GM12878 (cell line): ENCODE measurements at regions not wholly inside any gene's neighbourhood (a gene's known extent, or its start where the extent isn't known, plus 50 kb on each side); places are given as distances from the start of the nearest gene placed in this dataset.
"Not testable (repeated sequence)": the region's sequence is repeated elsewhere in the genome, so short reads cannot be mapped to it uniquely, and the experiment has no call there.

Experiments used
- ATAC-seq: fragments of 200-7000 bp; cut with Tn5 transposase; 3 replicates; pipeline ENCODE4 v1.9.1; 2020; ENCODE audit warnings: mild to moderate bottlenecking, moderate library complexity
- BruUV-seq: library from RNA; stranded (reverse); fragments of 400-500 nt; replicated peaks from 2 replicates; lab custom pipeline; 2021; lab: Mats Ljungman, UMichigan
- CTCF ChIA-PET: fragments of 300-600 bp; sonication (Branson Sonifier 250); formaldehyde crosslinking; extraction: SDS; loops from one replicate; lab custom pipeline; 2021; ENCODE audit warnings: inconsistent platforms; lab: Yijun Ruan, JAX
- POLR2A ChIA-PET: fragments of 350-600 bp; formaldehyde crosslinking; extraction: SDS; loops from one replicate; lab custom pipeline; 2021; ENCODE audit warnings: inconsistent platforms; lab: Charles Lee
- RAD21 ChIA-PET: fragments of 300-600 bp; sonication (Branson Sonifier 250); formaldehyde crosslinking; loops from one replicate; lab custom pipeline; 2023; ENCODE audit warnings: antibody characterized with exemption; ENCODE audit not compliant: unreplicated experiment; lab: Charles Lee
- SMC1A ChIA-PET: fragments of 300-600 bp; sonication (Branson Sonifier 250); formaldehyde crosslinking; loops from one replicate; lab custom pipeline; 2023; ENCODE audit not compliant: unreplicated experiment, uncharacterized antibody; lab: Charles Lee
- DNase-seq: peaks from one replicate; pipeline ENCODE4 v3.0.0-alpha.2; 2011; ENCODE audit warnings: low read depth, low spot score
- FAIRE-seq: peaks from 3 replicates; lab custom pipeline; 2011; peaks lifted over from hg19 to GRCh38; lab: Jason Lieb, UNC
- H2AFZ ChIP-seq: 2 replicates; pipeline ENCODE4 v1.6.0; 2011; ENCODE audit warnings: low read depth, low read length, control low read depth; ENCODE audit not compliant: control insufficient read depth
- H3K27ac ChIP-seq: 2 replicates; pipeline ENCODE4 v1.5.1; 2011; ENCODE audit warnings: control low read depth; ENCODE audit not compliant: control insufficient read depth, insufficient read depth
- H3K27me3 ChIP-seq, 2 experiments: replicated peaks in 1 of 2; 2 replicates each; pipeline versions ENCODE4 v1.6.0 to v1.6.1; 2011; ENCODE audit warnings: low read length in 1 of 2; ENCODE audit not compliant: control insufficient read depth in 2 of 2, insufficient read depth in 2 of 2
- H3K36me3 ChIP-seq, 2 experiments: 2 replicates each; pipeline ENCODE4 v1.5.1; 2011; ENCODE audit warnings: low read length in 1 of 2; ENCODE audit not compliant: control insufficient read depth in 2 of 2, insufficient read depth in 2 of 2
- H3K4me1 ChIP-seq: 2 replicates; pipeline ENCODE4 v1.6.1; 2011; ENCODE audit warnings: mild to moderate bottlenecking, low read length, moderate library complexity, mixed read lengths; ENCODE audit not compliant: control insufficient read depth, insufficient read depth
- H3K4me2 ChIP-seq: 2 replicates; pipeline ENCODE4 v1.6.0; 2011; ENCODE audit warnings: control low read depth; ENCODE audit not compliant: control insufficient read depth, insufficient read depth
- H3K4me3 ChIP-seq: fragments of 200-600 bp; sonication (generic); 2 replicates; pipeline ENCODE4 v1.5.1; 2016
- H3K79me2 ChIP-seq: 2 replicates; pipeline ENCODE4 v1.6.0; 2011; ENCODE audit warnings: low read length; ENCODE audit not compliant: control insufficient read depth, insufficient read depth
- H3K9ac ChIP-seq: 2 replicates; pipeline ENCODE4 v1.8.0; 2011; ENCODE audit warnings: low read length, control low read depth, mixed read lengths; ENCODE audit not compliant: control insufficient read depth, insufficient read depth
- H3K9me3 ChIP-seq: replicated peaks from 3 replicates; pipeline ENCODE4 v1.5.1; 2011; ENCODE audit warnings: mild to moderate bottlenecking, low read length; ENCODE audit not compliant: control insufficient read depth, insufficient read depth
- H4K20me1 ChIP-seq: 2 replicates; pipeline ENCODE4 v1.6.0; 2011; ENCODE audit not compliant: control insufficient read depth, insufficient read depth
- CHD1 ChIP-seq: IDR thresholded peaks from 2 replicates; pipeline ENCODE4 v1.6.1; 2012; ENCODE audit warnings: low read depth, low read length, improper control_type of control experiment
- IRF4 ChIP-seq: IDR thresholded peaks from 2 replicates; pipeline ENCODE4 v1.6.1; 2011; ENCODE audit warnings: low read depth, low read length
- MEF2B ChIP-seq: fragments of 450-650 bp; IDR thresholded peaks from 2 replicates; pipeline ENCODE4 v1.6.1; 2018; ENCODE audit warnings: mild to moderate bottlenecking, moderate library complexity; ENCODE audit not compliant: partially characterized antibody, poor library complexity, severe bottlenecking
- NBN ChIP-seq: fragments of 450-650 bp; IDR thresholded peaks from 2 replicates; pipeline ENCODE4 v1.6.1; 2016
- PML ChIP-seq: IDR thresholded peaks from 2 replicates; pipeline ENCODE4 v1.6.1; 2012; ENCODE audit warnings: low read length, inconsistent platforms
- RB1 ChIP-seq: fragments of 450-650 bp; formaldehyde crosslinking; IDR thresholded peaks from 2 replicates; pipeline ENCODE4 v1.6.1; 2017; ENCODE audit warnings: mild to moderate bottlenecking, borderline replicate concordance
- SMAD1 ChIP-seq: fragments of 450-650 bp; IDR thresholded peaks from 2 replicates; pipeline ENCODE4 v1.6.1; 2018; ENCODE audit warnings: mild to moderate bottlenecking, low read depth; ENCODE audit not compliant: partially characterized antibody
- SMC3 ChIP-seq: IDR thresholded peaks from 2 replicates; pipeline ENCODE4 v1.6.1; 2011; ENCODE audit warnings: low read length, improper control_type of control experiment, borderline replicate concordance
- SUPT20H ChIP-seq: IDR thresholded peaks from 2 replicates; pipeline ENCODE4 v1.6.1; 2011; ENCODE audit warnings: low read depth, mild to moderate bottlenecking, low read length, moderate library complexity, borderline replicate concordance; ENCODE audit not compliant: control insufficient read depth
- WGBS: methylation state at CpG from one replicate; pipeline ENCODE4 v1.1.6; 2016; ENCODE audit warnings: low lambda C conversion rate; ENCODE audit not compliant: insufficient replicate concordance, insufficient coverage; ENCODE audit errors: missing lambda C conversion rate; 5-methylcytosine and 5-hydroxymethylcytosine counted together
- in situ Hi-C: fragments of 300-500 bp; cut with MboI; formaldehyde crosslinking; loops from 9 replicates; pipeline ENCODE4 v1.14.3; 2018; ENCODE audit warnings: mixed read lengths
- intact Hi-C: fragments of 100-400 bp; cut with micrococcal nuclease; formaldehyde crosslinking; loops from one replicate; pipeline ENCODE4 v1.14.2; 2022; ENCODE audit not compliant: unreplicated experiment
- TF ChIP-seq, protein P1 (sequence below): IDR thresholded peaks from 2 replicates; pipeline ENCODE4 v1.6.1; 2011; ENCODE audit warnings: borderline replicate concordance, low read depth, mild to moderate bottlenecking, moderate library complexity, mixed read lengths, low read length; ENCODE audit not compliant: insufficient read depth; ENCODE audit errors: extremely low read length
- TF ChIP-seq, protein P2 (sequence below): fragments of 450-650 bp; IDR thresholded peaks from 2 replicates; pipeline ENCODE4 v1.6.1; 2016; ENCODE audit warnings: mild to moderate bottlenecking

DNA sequence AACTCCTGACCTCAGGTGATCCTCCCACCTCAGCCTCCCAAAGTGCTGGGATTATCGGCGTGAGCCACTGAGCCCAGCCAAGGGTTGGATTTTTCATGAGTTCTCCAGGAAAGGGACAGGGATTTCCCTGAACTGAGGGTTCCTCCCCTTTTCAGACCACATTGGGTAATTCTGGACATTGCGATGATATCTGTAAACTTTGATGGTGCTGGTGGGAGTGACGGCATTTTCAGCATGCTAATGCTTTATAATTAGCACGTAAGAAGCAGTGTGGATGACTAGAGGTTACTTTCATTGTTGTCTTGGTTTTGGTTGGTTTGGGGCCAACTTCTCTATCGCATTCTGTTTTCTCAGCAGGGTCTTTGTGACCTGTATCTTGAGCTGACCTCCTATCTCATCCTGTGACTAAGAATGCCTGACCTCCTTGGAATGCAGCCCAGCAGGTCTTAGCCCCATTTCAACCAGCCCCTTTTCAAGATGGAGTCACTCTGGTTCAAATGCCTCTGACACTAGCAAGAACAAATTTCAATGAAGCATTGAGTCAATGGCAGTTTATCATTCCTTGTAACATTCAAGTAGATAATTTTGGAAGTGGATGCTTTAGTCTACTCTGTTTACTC is 156.5 kb downstream of the TTLL2 start (continued):
- TF ChIP-seq IRF4 (no peak), SMAD1 (no peak)

DNA sequence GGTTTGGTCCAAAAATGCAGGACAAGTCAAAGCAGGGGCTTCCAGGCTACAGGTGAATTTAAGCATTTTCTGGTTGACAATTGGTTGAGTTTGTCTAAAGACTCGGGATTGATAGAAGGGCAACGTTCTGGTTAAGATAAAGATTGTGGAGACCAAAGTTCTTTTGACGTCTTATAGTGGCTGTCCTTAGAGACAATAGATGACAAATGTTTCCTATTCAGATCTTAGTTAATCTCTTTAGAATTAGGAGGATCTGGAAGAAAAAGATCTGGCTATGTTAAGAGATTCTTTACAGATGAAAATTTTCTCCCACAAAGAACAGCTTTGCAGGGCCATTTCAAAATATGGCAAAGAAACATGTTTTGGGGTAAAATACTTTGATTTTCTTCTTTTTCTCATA is 157.9 kb downstream of the TTLL2 start:
- H3K4me2 ChIP-seq, FAIRE-seq, H3K9ac ChIP-seq, H3K9me3 ChIP-seq, H3K4me1 ChIP-seq, H3K79me2 ChIP-seq, in situ Hi-C loops, H3K36me3 ChIP-seq, POLR2A ChIA-PET, H3K4me3 ChIP-seq, H2AFZ ChIP-seq, H3K27me3 ChIP-seq, RAD21 ChIA-PET, H3K27ac ChIP-seq, ATAC-seq, DNase-seq, H4K20me1 ChIP-seq, BruUV-seq, SMC1A ChIA-PET, CTCF ChIA-PET: not testable (repeated sequence)
- intact Hi-C loops: loop anchor here (10.0 kb wide), 1 partner anchor 412 kb away; no protein-coding TSS in a partner anchor
- 11% methylated on average over 3 of the region's 3 CpGs for WGBS

DNA sequence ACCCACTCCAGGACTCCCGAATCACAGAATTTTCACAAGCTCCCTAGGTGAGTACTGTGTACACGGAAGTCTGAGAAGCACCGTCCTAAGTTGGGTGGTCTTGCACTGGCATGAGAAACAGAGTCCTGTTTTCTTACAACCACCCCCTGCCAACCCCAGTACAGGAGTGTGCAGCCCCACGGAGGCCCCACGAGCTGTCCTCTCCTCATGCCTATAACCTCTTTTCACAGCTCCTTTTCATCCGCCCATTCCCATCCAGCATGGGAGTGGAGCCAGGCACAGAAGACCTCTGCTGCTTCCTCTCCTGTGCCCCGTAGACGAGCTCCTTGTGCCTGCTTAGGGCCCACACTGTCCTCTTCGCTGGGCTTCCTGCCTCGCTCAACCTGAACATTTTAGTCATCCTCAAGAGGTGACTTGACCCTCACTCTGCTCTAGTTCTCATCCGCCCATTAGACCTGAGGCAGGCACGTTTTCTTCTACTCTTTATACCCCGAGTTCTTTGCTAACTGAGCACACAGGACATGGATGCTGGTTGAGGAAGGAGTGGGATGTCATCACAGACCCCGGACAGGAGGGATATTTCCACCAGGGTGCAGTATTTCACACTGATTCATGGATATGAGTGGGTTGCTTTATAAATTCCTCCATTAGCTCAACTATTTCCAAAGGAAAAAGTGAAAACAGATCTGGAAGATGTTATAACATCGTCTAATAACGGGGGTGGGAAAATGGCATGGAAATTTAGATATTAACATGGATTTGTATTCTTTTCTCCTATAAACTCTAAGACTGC is 160.5 kb downstream of the TTLL2 start:
- intact Hi-C loops (loop anchor here (10.0 kb wide), 1 partner anchor 409 kb away; no protein-coding TSS in a partner anchor), in situ Hi-C loops (no loop called here)
- no peak for DNase-seq
- Histone ChIP-seq H3K36me3 (no peaks in the 10 kb centered on the region), H3K27me3 (0 out of 4 replicates have a peak, but pooled peaks cover 0 to 1% of the 10 kb centered on the region in 2 experiments), H2AFZ (no peak overlapping the region), H3K9ac (no peak overlapping the region), H3K4me3 (no peak overlapping the region), H3K4me2 (no peak overlapping the region), H3K79me2 (no peaks in the 10 kb centered on the region), H4K20me1 (no peaks in the 10 kb centered on the region), H3K9me3 (no peaks in the 10 kb centered on the region), H3K27ac (no peak overlapping the region), H3K4me1 (no peaks in the 10 kb centered on the region)
- WGBS: 38% methylated on average over 16 of the region's 16 CpGs
- RAD21 ChIA-PET: interaction anchor here (1.6 kb wide), 1 partner anchor 412 kb away, joined by 5 read pairs; no protein-coding TSS in a partner anchor
- CTCF ChIA-PET: interaction anchor here (1.0 to 1.2 kb wide), 2 partner anchors 414 to 415 kb away, joined by 3 to 9 read pairs; no protein-coding TSS in a partner anchor
- POLR2A ChIA-PET: interaction anchor here (0.9 kb wide), 1 partner anchor 375 kb away, joined by 3 read pairs; no protein-coding TSS in a partner anchor
- no peak for ATAC-seq
- SMC1A ChIA-PET: interaction anchor here (1.7 to 2.1 kb wide), 2 partner anchors 413 to 415 kb away, joined by 5 to 7 read pairs; no protein-coding TSS in a partner anchor
- BruUV-seq: no TSS peak
- no peak for FAIRE-seq
- peak; percentile 35; the same call in 1 of the 2 replicates for TF ChIP-seq SMC3
- TF ChIP-seq SUPT20H: no peak
- TF ChIP-seq, protein P1, sequence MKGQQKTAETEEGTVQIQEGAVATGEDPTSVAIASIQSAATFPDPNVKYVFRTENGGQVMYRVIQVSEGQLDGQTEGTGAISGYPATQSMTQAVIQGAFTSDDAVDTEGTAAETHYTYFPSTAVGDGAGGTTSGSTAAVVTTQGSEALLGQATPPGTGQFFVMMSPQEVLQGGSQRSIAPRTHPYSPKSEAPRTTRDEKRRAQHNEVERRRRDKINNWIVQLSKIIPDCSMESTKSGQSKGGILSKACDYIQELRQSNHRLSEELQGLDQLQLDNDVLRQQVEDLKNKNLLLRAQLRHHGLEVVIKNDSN: no peak
- no peak for TF ChIP-seq NBN
- TF ChIP-seq, protein P2, sequence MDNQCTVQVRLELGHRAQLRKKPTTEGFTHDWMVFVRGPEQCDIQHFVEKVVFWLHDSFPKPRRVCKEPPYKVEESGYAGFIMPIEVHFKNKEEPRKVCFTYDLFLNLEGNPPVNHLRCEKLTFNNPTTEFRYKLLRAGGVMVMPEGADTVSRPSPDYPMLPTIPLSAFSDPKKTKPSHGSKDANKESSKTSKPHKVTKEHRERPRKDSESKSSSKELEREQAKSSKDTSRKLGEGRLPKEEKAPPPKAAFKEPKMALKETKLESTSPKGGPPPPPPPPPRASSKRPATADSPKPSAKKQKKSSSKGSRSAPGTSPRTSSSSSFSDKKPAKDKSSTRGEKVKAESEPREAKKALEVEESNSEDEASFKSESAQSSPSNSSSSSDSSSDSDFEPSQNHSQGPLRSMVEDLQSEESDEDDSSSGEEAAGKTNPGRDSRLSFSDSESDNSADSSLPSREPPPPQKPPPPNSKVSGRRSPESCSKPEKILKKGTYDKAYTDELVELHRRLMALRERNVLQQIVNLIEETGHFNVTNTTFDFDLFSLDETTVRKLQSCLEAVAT: no peak
- no peak for TF ChIP-seq PML
- TF ChIP-seq CHD1: no peak
- no peak for TF ChIP-seq RB1
- no peak for TF ChIP-seq MEF2B
